ENCODE measurements at regions not wholly inside any gene's neighbourhood (a gene's known extent, or its start where the extent isn't known, plus 50 kb on each side); places are given as distances from the start of the nearest gene placed in this dataset.
A peak's percentile ranks its signal among the peaks of the same experiment; 100 is the strongest.

DNA sequence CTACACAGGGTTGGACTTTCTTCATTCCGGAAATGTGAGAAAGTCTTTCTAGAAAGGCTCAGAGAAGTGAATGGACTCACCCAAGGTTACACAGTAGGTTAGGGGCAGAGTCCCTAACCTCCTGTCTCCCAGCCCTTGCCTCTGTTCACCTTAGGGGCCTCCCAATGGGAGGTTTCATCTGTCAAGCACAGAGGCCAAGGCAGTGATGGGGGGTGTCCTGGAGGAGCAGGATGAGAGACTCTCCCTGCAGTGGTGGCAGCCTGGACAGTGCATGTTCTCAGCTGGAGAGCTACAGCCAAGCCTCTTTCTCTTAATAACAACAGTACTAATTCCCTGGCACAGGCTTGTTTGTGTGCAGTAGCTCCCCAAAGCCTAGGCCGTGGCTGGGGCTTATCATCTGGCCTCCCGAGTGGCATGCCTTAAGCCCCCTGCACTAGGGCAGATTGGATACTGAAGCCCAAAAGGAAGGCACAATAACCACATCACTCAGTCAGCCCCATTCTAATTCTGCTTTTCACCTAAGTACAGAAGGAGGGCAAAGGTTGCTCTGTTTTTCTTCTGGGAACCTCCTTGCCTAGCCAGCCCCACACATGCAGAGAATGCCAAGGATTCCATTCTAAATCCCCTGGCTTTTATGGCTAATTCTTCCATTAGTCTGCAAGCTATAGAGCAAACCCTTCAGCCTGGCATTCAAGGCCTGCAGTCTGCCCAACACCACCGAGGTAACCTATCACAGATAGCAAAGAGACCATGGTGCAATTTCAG lies 50.2 kb upstream of the XPA start:
- no peak for DNase-seq

DNA sequence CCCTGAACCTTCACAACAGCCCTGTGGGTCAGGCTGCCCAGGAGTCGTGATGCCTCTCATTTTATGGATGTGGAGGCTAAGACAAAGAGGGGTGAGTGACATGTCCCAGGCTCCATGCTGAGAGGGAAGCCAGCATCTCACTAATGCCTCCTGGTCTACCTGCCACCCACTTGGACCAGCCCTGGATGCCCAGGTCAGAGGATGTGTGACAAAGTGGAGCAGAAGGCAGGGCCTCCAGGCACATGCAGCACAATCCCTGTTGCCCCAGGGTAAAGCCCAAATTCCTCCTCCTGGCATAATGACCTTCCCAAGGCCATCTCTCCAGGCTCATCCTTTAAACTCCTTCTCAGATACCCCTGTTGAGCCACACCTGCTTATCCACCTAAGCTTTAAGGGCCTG lies 51.4 kb upstream of the XPA start:
- no peak for DNase-seq

DNA sequence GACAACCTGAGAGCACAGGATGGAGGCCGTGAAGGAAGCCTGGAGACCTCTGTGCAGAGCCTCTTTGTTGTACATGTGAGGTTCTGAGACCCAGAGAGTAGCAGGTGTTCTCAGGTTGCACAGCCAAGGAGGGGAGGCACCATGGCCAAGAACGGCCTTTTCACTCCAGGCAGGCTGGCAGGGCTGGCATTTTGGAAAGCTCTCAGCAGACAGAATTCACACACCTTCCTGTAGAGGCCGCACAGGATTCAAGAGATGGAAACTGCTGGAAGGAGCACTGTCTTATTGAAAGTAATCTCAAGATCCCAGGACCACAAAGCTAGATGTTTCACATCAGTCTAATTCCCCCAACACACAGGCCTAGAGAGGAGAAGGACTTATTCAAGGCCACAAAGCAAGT lies 52.8 kb upstream of the XPA start:
- DNase-seq: no peak

DNA sequence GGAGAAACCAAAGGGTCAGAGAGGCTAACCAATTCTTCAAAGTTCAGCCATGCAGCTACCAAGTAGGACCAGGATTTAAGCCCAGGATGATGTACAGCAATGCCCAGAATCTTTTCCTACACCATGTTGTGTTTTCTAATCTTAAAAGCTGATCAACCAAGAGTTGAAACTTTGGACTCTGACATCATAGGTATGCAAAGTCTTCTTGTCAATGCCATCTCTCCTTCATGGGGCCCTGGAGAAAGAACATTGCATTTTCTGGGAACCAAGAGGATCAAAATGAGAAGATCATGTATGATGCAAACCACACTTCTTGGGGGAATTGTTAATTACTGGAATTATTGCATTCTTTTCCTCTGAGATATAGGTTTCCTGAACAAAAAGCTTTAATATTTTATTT lies 54.4 kb upstream of the XPA start:
- no peak for DNase-seq

DNA sequence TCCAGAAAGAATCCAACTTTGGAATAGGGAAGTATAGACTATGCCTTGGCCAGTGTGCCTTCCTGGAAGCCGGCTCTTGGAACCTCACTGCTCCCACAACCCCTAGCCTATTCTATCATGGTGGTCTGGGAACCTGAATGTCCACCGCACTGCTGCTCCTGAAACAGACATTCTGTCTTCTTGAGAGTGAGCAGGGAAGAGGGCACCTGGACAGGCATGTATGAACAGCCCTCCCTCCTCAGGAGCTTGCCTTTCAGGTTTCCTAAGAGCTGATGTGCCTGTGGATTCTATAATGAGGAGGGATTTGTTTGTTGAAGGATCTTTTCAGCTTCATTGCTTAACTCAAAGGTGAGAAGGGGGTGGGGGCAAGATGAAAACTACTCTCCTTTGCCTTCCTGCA lies 55.1 kb upstream of the XPA start:
- no peak for DNase-seq

DNA sequence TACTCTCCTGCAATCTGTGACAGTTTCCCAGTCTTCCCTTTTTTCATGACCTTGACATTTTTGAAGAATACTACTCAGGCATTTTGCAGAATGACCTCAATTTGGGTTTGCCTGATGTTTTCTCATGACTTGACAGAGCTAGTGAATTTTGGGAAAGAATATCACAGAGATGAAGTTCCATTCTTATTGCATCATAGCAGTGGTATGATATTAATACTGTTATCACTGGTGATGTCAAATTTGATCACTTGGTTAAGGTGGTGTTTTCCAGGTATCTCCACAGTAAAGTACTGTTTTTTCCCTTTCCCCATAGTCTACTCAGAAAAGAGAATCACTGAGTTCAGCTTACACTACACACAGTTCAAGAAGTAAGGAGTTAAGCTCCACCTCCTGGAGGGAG lies 56.2 kb upstream of the XPA start:
- DNase-seq: no peak

DNA sequence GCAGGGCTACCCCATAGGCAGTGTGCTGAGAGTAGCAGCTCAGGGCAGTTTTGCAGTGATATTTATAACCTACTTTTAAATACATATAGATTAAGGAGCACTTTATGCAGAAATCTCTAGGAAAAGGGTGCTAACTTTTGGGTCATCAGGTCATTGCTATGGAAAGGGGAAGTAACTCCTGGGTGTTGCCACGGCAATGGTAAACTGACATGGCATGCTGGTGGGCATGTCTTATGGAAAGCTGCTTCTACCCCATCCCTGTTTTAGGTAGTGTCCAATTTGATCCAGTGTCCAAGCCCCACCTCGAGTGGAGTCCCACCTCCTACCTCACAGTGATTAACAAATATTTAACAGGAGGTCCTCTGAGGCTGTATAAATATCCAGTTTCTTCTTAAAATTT lies 56.8 kb upstream of the XPA start:
- peak in 2 of 3 donors; percentile 14 to 15 for DNase-seq

DNA sequence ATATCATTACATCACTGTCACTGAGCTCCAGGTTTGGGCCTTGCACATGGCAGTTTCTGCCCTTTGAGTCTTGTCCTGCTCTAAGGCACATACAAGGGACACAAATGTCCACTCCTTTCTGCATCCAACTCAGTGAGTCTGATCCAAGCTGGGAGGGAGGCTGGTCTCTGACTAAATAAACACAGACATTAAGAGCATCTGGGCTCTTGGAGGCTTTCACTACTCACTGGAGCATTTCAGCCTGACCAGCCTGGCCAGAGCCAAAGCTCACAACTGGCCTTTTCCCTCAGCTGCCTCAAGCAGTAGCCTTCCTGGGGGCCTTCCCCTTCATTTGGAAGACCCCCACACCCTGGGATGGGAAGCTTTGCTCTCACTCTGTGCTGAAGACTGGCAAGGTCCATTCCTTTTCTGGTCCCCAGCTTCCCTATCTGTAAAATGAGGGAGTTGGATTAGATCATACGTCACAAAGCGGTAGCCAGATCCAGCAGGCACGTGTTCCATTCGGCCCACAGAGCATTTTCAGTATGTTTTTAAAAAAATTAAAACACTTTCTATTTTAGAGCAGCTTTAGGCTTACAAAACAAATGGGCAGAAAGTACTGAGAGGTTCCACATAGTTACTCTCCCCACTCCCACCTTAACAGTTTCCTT lies 58.6 kb upstream of the XPA start:
- DNase-seq: no peak

DNA sequence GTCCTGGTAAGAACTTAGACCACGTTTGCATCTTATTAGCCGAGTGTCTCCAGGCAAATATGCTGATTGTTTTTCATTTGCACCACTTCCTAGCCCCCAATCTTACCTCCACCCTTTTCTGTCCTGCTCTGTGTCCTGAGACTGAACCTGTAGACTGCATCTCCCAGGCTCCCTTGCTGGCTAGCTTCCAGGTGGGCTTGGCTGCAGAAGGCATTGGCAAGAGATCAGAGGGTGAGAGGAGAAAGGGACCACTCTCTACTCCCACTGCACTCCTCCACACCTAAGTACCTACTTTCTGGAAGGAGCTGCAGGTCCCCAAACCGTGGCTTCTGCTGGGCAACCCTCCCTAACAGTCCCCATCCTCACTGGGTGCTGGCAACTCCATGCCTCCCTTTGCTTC lies 59.9 kb upstream of the XPA start:
- no peak for DNase-seq

DNA sequence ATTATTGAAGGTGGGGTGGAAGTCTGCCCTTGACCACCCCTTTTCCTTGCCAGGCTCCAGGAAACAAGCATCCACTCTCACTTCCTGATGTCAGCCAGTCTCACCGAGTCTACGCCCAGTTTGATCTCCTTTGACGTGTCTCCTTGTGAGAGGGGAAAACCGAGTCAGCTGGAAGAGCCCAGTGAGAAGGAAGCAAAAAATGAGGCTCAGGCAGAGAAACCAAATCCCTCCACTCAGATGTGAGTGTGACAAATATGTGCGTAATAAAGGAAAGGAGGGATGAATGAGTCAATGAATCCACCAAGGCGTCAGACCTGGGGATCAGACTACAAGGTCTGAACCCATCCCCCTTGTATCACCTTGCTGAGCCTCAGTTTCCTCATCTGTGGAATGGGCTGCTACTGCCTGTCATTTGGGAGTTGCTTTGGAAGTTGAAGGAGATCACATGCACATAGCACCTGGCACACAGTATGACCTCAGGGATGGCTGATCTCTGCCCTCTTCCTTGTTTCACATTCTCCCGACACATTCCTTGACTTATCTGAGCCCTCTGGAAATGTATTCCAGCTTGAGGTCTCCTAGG lies 61.3 kb upstream of the XPA start:
- DNase-seq: peak in 2 of 3 donors; percentile 14 to 20

DNA sequence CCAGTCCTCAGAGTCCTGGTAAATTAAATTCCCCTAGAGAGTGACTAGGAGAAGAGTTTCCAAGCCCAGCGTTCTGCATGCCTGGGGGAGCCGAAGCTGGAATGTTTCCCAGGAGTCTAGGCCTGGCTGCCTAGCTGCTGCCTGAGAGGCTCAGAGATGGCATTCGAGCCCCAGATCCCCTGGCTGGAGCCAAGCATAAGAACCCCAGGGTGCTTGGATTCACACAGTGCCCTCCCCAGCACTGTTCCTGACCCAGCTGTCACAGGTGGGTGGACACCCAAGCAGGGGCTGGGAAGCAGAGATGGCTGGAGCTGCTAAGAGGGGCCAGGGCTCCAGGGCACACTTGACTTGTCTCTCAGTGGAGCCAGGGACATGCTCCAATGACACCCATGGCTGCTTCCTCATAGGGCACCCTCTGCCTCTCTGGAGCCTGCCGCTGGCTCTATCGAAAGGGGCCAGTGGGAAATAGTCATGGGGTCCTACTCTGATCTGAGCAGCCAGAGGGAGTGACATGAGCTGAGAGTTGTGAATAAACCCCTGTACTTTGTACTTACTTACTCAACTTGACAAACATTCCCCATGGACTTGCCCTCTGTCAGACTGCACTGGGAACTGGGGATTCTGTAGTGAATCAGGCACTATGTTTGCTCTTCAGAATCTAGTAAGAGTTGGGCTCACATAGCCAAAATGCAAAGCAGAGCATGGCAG lies 62.6 kb upstream of the XPA start:
- no peak for DNase-seq

DNA sequence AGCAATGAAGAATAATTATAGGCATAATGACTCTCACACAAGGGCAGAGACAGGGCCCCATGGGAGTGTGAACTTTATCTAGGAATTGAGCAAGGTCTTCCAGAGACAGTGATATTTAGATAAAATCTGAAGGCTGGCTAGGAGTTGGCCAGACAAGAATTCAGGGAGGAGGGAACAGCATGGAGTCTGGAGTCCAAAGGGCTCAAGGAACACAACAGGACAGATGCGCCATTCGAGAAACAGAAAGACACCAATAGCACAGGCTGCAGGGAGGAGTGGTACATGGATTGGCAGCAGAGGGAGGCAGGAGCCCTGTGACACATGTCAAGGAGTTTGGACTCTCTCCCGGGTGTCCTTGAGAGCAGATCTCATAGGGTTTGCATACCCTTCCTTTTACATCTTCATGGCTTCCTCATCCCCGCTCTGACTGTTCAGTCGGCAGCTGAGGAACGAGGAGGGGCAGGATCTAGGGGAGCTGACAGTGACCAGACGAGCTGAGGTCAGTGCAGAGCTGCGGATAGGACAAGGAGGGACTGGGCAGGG lies 64.0 kb upstream of the XPA start:
- DNase-seq: no peak

DNA sequence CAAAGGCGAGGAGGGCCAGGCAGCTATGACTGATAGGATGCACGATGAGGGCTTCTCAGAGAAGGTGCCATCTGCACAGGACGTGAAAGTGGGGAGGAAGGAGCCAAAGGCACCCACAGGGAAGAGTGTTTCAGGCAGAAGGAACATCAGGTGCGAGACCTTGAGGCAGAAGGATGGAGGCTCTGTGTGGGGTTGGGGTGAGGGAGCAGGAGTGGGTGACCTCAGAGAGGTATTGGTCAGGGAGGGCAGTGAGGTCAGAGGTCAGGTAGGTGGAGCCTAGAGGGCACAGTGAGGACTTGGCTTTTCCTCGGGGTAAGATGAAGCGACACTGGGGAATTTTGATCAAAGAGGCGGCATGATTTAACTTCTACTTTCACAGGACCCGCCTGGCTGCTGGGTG lies 64.7 kb upstream of the XPA start:
- no peak for DNase-seq

DNA sequence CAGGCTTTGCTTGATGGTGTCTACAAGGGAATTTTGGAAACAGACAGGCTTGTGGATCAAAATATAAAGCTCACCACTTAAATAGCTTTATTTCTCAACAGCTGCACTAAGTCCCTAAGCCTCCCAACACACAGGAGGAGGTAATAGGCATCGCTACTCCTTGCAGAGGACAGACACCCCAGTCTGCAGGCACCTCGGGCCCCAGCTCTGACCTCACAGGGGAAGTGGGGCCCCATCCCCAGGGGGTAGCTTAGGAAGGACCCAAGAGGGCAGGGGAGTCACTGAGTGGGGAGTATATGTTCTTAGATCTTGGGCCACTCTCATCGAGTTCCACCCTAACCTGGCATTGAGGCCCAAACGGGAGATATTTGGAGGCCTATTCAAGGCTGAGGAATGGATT lies 66.7 kb upstream of the XPA start:
- DNase-seq: no peak

DNA sequence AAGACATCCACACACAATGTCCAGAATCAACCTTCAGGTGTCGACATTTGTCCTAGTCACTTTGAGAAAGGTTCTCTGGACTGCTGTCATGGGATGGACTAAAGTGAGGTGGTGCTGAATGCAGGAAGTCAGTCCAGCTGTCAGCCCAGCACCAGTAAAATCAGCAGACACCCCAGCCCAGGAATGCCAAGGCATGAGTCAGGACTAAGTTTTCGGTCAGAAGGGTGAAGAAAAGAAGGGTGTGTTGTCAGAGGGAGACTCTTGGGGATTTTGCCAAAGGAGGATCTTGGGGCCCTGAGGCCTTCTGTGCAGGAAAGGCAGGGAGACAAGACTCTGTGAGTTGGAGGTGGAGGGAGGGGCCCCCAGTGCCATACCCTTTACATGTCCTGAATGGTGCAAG lies 69.0 kb upstream of the XPA start:
- peak in 2 of 3 donors; percentile 4 to 7 for DNase-seq

DNA sequence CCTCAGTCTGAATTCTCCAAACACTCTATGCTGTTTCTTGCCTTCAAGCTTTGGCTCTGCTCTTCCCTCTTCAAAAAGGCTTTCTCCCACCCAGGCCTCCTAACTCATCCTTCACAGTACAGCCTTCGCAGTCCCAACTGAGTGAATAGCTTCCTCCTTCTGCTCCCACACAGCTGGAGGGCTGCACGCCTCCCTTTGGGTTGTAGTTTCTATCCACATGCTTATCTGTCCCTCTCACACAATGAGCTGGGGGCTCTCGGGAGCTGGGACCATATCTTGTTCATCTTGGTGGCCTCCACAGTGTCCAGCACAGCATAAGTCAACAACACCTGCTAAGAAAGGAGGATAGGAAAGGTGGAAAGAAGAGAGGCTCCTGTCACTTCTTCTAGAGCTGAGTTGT lies 69.5 kb upstream of the XPA start:
- no peak for DNase-seq

DNA sequence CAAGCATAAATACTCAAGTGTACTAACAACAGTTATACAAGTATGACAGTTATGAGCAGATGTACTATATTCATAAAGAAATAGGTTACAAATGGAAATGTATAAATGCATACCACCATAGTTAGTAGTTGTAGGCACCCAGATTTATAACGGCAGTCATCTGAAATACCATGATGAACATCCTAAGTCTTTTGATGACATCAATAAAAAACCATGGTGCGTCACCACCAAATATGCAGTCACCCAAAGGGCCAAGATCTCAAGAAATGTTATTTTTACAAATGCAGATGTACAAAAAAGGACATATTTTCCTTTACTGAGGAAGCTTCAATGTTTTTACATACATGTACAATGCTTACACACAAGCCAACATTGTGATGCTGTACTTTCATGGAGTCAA lies 70.8 kb upstream of the XPA start:
- DNase-seq: no peak

DNA sequence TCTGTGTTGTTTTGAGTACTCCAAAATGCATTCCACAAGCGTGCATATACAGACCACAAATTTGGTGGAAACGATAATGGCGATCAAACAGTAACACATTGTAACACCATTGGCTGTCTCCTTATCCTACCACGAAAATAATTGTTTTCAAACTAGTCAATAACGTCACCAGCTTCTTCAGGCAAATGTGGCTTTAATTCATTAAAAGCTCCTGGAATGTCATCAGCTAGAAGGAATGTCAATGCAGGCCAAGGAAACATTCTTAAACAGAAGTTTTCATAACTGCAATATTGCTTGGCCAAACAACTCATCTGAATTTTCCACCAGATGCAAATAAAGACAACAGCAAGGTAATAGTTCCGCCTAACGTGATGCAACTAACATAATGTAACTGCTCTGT lies 71.6 kb upstream of the XPA start:
- DNase-seq: no peak

DNA sequence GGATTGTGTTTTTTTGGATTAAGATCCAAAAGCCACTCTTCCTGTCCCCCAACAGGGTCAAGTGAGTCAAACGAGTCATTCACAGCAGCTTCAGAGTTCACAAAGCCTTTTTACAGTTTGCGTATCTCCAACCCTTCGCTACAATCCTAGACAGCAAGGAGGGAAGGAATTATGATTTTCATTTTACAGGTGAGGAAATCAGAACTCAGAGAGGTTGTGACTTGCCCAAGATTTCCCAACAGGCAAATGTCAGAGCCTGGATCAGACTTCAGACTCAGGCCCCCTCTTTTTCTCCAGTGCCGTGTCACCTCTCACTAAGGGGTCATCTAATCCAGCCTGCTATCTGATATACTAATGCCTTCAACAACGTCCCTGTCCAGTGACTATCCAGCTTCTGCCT lies 72.1 kb upstream of the XPA start:
- DNase-seq: no peak

DNA sequence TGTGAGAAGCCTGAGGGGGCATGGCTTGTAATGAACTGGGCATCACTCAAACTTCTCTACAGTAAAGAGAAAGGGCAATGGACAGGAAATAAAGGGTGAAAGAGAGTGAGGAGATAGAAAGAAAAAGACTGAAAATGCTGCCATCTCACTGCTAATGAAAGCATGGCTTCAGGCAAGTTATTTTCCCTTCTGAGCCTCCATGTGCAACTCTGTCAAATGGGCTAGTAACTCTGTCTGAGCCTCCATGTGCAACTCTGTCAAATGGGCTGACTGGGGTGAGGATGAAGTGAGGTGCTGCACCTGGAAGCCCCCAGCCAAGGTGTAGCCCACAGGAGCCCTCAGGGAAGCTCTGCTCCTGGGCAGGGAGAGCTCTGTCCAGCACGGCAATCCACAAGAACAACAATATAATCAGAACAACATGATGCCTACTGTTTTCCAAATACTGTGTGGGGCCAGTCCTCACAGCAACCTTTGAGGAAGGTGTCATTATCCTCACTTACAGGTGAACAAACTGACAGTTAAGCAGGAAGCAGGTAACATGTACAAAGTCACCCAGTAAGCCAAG lies 73.8 kb upstream of the XPA start:
- no peak for DNase-seq

DNA sequence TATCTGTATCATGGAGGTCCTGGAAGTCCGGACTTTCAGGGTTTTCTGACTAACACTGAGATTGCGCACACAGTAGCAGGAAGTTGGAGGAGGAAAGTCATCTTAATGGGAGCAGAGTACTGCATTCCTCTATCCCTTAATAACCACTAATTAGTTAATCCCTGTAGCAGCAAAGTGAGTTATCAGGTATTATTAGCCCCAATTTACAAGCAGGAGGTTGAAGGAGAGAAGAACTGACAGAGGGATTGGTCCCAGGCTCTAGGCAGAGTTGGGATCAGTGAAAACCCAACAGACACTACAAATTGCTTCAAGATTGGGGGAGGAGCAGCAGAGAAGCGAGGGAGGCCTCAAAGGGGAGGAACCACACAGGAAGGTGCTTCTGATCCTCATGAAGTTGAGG lies 74.5 kb upstream of the XPA start:
- no peak for DNase-seq

DNA sequence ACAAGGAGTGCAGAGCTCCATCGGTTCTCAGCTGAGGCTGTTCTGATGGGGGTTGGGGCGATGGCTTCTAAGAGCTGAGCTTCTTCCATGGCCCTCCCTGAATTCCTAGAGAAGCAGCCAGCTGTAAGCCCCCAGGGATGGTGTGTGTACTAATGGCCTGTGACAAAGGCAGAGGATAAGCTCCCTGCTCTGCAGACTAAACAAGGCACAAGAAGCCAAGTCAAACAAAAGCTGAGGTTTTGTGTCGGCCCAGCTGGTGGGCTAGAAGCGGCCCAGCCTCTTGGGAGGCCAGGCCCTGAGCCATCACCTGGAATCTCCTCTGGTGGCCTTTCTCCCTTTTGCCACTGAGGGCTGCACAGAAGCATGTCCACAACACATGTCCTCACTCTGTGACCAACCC lies 75.0 kb upstream of the XPA start:
- no peak for DNase-seq

DNA sequence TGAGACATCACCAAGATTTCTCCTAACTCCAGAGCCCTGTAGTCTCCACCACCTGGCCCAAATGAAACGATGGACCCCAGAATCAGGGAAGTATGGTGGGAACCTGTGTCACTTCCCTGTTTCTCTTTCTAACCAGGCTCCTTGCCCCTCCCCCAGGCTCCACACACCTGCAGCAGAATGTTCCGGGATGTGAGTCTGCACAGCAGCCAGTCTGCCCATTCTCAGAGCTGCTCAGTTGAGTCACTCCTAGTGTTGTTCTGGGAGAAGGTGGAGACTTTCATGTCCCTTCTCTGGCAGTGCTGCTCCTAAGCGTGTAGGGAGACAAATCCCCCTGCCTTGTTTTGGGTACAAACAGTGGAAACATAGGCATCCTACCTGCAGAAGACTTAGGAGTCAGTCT lies 76.0 kb upstream of the XPA start:
- DNase-seq: no peak
